ENCODE measurements at regions not wholly inside any gene's neighbourhood (a gene's known extent, or its start where the extent isn't known, plus 50 kb on each side); places are given as distances from the start of the nearest gene placed in this dataset.
"Not testable (repeated sequence)": the region's sequence is repeated elsewhere in the genome, so short reads cannot be mapped to it uniquely, and the experiment has no call there.

DNA sequence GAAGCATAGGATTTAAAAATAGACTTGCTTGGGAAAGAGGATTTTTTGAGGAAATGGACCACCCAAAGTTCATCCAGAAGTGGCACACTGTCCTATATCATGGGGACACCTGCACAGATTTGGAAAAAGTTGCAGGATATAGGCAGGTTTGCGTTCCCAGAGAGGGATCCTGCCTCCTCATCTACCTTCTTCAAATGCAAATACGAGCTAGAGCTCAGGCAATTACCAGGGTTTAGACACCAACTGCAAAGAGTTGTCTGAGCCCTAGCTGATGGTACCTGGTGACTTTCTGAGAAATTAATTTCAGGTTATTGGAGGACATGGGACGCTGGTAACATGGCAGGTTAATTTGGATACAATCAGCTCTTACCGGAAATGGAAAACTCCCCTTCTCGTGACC is 423.7 kb upstream of the MTPN start:
- DNase-seq: no peak

DNA sequence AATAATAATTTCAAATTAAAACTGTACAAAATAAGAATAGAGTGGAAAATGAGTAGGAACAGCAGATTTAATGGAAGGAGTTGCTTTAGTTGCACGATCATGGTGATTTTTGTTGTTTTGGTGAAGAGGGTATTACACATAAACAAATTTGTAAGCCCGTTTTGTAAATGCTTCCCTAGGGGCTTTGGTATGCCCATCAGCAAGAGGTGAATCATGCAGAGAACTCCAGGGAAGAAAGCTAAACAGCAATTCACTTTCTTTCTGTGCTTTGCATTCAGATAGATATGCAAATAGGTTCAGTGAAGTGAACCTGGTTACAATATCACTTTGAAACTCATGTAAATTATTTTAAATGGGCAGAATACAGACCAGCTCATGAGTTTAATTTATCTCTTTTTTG is 422.2 kb upstream of the MTPN start:
- no peak for DNase-seq

DNA sequence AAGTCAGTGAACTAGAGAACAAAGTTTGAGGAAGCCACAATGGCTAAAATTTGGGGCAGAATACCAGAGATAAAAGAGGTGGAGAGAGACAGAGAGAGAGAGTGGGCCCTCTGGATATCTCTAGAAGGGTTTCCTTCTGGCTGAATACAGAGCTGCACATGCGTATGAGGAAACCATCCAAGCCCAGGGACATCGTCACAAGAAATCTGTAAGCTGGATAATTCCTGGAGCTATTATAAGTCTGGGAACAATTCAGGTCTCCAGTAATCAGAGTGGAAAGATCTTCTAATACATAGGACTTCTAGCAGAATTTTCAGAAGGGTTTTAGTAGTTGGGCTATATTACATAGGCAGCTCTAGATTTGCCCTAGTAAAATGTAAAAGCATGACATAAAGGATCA is 415.7 kb upstream of the MTPN start:
- DNase-seq: no peak

DNA sequence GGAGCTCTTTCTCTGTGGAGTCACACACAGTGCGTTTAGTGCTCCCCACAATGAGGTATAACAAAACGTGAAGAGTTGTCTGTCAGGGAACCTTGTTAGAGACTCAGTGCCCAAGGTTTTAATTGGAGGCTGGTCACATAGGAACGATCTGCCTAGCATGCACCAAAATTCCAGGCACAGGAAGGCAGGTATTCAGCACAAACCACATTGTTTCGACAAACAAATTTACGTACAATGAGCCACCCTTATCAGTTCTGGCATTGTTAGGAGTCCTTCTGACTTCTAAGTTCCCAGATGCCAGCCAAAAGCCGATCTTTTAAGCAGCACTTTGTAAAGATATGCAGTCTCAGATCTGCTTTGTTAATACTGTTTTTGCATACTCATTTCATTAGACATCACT is 414.2 kb upstream of the MTPN start:
- no peak for DNase-seq

DNA sequence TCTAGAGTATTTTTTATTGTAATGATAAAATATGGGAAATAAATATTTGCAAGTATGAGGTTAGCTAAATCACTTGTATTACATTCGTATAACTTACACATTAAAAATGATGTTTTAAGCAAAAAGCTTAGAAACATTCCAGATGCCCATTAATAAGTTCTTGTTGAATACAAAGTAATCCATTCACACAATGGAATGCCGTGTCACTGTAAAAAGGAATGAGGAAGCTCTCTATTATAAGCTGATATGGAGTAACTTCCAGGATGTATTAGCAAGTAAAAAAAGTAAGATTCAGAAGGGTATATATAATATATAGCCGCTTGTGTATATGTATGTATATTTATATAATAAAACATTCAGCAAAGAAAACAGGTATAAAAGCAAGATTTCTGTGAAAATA is 412.8 kb upstream of the MTPN start:
- no peak for DNase-seq

DNA sequence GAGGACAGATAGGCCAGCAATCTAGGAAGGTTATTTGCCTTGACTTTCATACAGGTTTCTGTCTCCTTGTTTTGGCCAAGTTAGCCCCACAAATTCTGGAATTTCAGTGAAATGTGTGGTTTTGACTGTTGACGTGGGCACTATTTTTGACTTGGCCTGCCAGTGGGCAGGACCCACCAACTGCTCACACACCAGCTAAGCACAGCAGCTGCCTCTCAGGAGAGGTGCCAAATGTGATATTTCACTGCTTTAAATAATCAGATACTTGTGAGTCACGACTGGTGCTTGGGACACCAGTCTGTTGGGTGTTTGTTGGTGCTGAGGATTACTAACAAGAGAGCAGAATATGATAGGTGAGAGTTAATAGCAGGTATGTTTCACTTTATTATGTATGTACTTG is 409.7 kb upstream of the MTPN start:
- no peak for DNase-seq

DNA sequence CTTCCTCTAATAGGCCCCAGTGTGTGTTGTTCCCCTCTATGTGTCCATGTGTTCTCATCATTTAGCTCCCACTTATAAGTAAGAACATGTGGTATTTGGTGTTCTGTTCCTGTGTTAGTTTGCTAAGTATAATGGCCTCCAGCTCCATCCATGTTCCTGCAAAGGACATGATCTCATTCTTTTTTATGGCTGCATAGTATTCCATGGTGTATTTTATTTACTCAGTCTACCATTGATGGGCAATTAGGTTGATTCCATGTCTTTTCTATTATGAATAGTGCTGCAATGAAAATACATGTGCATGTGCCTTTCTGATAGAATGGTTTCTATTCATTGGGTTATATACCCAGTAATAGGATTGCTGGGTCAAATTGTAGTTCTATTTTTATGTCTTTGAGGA is 394.2 kb upstream of the MTPN start:
- not testable (repeated sequence) for DNase-seq

DNA sequence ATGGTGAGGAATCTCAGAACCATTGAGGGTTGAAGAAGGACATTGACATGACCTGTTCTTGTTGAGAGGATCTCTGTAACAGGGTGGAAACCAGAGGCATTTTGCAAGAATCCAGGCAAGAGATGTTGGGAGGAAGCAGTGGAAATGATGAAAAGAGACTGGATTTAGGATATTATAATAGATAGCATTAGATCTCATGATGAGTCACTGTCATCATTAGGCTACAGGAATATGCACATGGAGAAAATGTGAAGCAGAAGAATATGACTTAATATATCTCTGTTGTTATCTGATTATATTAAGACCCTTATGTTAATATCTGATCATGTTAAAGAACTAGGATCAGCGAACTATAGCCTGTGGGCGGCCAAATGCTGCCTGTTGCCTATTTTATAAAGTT is 393.0 kb upstream of the MTPN start:
- no peak for DNase-seq

DNA sequence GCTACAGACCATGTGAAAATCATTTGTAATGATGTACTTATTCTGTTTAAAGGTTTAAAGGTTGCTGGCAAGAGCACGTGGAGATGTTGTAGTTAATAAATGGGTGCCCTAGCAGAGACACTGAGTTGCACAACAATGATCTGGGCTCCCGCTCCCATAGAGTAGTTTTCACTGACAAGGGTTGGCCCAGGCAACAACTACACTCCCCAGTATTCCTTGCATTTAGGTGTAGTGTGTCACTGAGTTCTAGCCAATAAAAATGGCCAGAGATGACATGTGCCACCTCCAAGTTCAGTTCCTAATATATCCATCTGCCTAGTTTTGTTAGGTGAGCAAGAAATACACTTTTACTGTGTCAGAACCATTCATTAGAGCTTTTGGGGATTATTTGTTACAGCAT is 392.1 kb upstream of the MTPN start:
- no peak for DNase-seq

DNA sequence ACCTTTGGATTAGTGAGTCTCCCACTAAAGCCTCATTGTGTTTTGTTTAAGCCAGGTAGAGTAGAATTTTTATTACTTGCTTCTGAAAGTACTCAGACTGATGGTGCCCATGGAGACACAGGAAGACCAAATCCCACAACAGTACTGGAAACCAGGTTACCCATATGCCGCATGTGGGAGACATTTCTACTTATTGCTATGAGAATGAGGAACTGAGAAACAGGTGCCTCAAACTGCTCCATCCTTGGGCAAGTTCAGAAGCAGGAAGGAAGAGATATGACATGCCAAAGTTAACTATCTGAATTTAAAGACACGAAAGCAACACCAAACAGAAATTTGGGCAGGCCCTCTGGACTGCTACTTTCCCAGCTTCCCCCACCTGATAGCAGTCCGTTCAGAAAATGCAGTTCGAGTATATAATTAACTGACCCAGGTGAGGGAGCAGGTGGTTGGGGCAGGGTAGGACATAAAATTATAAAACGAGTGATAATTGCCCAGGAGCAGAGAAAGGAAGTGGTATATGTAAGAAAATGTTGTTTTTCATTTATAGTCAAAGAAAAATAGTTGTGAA is 382.3 kb upstream of the MTPN start:
- no peak for DNase-seq

DNA sequence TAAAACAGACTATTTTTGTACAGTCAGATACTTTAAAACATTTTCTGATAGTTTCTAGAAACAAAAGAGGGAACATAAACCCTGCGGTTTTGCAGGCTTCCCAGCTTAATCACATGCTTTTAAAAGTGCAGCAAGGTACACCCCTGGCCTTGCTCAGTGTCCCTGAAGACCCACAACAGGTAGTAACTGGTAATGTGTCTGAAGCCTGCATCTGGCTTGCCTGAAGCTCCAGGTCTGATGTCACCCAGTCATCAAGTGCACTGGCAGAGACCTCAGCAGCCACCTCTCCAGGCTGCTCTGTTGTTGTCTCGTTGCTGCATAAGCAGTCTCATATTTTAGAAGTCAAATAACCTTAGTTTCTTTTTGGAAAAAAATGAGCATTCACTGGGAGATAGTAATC is 376.1 kb upstream of the MTPN start:
- no peak for DNase-seq

DNA sequence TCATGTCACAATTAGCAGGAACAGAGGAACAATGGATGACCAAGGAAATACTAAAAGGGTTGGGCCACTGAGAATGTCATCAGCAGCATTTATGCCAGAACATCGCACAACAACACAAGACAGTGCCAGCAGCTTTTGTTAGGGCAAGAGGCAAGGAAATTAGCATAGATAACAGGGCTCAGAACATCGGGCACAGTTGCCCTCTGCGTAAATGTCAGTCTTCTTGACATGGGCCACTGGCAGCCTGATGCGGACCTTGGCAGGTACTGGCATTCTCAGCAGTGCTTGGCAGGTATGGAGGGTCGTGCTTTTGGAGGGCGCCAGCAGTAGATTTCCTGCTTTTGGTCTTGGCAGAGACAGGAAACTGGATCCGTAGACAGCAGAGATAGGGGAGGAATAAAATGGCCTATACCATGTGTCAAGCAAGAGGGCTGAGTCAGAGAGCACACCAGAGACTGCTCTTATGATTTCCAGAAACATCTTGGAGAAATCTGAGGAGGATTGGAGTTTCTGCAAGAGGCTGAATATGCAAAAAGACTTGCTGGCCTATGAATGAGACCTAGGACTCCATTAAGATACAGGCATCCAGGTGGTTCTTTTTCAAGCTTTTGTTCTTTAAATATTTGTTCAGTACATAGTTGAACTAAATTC is 371.5 kb upstream of the MTPN start:
- DNase-seq: no peak

DNA sequence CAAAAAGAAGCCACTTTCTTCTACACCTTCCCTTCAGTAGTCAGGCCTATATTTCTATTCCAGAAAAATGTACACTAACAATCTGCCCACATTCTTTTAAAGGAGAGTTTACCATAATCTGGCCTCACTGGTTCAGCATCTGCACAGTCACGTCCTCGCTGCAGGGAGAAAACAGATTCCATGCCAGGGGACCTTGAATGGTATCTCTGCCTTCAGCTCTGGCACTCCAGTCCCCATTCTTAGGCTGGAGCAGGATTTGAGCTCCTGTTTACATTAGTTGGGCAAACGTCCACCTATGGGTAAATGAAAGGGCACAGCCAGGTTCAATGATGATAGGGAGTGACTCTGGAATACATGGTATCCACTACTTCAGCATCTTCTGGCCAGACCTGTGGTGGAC is 371.0 kb upstream of the MTPN start:
- DNase-seq: no peak

DNA sequence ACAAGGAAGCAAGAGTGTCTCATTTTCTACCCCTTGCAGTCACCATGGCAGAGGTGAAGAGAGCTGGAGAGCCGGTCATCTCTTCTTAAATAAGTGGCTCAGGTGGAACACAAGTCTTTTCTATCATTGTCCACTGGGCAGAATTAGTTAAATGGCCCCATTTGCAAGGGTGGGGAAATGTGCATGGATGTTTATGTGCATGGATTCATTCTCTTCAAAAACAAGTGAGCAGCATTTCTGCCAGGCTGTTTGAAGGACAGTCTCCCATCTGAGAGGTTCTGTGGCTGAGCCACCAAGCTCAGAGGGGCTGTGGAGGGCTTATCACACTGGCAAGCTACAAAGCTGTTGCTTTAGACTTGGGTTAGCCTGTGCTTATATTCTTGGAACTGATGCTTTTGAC is 370.3 kb upstream of the MTPN start:
- DNase-seq: no peak

DNA sequence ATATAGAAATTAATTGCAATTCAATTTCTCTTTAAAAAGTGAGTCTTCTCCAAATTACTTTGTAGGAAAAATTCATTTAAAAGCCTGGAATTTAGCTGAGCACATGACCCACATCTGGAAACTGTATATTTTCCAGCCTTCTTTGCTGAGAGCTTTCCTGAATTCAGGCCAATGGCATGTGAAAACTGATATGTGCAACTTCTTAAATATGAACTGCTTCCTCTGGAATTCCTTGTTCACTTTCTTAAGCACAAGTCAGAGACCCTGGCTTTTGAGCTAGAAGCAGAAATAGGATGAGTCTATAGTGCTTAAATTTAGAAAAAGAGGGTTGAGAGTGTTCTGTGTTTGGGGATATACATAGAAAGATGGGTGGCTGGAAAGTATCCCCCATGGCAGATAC is 365.1 kb upstream of the MTPN start:
- no peak for DNase-seq

DNA sequence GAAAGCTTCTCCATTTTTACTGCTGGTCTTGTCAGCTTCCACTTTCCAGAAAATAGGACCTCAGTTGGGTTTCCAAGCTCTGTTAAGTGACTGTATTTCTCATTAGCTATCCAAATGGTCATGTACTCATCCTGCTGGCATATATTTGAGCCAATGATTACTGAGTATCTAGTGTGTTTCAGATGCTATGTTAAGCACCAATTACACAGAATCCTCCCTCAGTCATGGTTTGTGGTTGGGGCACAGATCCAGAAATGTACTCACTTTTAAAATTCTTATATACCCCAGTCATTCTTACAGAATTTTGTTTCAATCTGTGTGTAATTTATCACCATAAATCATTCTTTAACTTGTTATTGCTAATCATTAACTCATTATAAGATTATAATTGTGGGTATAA is 362.3 kb upstream of the MTPN start:
- DNase-seq: no peak

DNA sequence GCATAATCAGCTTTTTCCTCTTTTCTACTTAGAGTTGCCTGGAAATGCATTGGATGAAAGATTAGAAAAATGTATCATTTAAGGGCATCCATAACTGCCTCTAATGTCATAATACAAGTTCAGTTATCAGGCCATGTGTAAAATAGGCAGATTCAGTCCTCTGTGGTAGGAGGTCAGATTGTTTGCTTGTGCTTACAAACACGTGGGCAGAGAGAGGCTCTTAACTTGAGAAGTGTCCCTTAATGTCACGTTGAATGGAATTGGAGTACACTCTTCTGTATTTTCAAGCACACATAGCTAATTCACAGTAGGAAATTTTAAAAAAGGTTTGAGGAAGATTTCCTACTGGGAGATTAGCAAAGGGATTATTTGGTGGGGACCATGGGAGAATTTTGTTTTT is 359.8 kb upstream of the MTPN start:
- no peak for DNase-seq

DNA sequence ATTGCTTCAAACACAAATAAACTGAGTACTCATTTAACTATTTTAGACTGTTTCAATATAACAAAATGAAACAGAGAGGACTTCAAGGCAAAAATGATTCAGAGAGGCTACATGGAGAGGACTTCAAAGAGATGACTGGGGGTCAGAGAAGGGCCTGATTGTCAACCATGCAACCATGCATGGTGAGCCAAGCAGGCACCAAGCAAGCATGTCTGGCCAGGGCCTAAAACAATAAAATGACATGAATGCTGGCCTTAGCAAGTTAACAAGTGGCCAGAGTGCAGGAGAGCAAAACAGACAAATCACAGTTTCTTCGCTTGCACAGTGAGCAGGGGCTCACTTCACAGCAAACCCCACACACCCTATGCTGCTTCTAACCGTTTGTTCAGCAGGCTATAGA is 356.5 kb upstream of the MTPN start:
- DNase-seq: no peak

DNA sequence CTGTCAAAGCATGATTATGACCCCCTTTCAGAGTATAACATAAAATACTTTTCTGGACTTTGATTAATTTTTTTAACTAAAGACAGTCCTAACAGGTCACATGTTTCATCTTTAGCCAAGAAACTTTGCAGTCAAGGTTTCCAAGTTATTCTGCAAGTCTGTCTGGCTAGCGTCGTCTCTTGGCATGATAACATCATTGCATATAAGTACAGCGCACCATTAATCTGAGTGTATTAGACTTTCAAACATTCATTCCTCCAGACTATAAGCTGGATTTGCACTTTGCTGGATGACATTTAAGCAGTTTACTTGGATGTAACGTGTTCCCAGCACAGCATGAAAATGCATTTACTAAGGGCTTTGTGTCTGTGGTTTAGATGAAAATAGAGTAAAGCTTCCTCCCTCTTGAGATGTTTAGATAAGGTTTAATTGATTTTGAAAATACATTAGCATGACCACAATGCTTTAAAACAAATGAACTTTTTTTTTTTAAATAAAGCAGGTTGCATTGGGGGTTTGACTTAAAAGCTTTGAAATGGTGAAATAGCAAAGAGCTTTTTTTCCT is 349.0 kb upstream of the MTPN start:
- DNase-seq: no peak

DNA sequence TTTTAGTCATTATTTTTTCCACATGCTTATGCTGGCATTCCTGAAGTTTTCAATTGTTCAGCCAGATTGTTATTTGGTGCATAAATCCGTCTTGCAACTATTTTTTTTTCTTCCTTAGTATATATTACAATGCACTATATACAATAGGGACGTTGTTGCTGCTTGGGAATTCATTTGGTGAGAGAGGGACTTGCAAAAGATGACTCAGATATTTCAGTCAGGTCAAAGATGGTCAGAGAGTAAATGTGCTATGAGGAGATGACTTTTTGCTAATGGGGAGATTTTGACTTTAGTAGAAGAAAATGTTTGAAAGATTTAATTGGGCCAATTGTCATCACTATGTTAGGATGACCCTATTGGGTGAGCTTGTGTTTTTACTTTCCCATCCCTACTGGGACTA is 348.4 kb upstream of the MTPN start:
- no peak for DNase-seq

DNA sequence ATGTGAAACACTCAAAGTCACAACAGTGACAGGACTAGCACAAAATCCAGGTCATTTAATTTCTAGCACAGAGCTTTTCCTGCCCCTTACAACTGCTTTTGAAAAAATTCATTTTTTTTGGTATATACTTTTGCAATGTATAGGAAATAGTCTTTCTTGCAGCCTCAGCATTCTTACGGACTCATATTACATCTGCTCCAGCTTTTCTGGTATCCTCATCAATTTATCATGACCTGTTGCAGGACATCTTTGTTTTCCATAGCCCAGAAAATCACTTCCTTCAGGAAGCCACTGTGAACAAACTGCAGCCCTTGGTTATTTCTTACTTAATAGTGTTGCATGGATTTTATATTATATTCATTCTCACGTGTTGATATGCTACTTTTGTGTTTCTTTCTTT is 347.9 kb upstream of the MTPN start:
- DNase-seq: no peak

DNA sequence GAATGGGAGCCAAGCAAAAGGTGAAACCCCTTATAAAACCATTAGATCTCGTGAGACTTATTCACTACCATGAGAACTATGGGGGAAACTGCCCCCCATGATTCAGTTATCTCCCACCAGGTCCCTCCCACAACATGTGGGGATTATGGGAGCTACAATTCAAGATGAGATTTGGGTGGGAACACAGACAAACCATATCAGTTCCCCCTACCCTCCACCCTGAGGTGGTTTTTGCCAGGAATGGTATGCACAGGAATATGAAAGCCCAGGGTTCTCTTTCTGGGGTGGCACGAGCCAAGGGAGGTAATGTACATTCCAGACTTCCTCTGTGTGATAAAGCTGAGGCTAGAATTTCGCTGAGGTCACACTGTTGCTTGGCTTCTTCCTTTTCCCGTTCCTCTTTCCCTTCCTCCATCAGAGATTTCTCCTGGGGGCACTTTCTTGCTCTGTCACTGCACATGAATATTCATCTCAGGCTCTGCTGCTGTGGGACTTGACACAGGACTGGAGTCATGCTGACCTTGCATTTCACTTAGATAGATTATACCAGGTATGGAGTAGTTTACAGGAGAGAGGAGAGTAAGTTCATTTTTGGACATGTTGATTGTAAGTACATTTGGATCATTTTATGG is 347.0 kb upstream of the MTPN start:
- DNase-seq: no peak

DNA sequence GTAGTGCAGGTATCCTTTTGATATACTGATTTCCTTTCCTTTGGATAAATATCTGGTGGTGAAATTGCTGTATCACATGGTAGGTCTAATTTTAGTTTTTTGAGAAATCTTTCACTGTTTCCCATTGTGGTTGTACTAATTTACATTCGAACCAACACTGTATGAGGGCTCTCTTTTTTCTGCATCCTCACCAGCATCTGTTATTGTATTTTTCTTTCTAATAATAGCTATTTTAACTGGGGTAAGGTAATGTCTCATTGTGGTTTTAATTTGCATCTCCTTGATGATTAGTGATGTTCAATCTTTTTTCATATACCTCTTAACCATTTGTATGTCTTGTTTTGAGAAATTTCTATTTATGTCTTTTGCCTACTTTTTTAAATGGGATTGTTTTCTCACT is 335.4 kb upstream of the MTPN start:
- DNase-seq: no peak

DNA sequence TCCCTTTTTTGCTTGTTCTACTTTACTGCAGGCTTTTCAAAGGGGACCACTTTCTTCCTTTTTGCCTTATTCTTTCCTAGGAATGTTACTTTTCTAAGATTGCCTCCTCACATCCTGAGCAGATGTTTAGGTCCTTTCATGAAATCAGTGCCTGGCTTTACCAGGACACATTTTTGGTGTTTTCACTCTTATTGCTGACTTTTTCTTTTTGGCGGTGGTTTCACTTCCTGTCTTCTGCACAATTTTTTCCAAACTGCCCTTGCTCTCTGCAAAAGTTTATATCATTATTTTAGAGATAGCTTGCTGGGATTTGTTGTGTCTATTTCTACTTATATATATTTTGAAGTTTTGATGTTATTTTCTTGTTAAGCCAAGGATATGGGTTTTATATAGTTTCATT is 332.2 kb upstream of the MTPN start:
- no peak for DNase-seq

DNA sequence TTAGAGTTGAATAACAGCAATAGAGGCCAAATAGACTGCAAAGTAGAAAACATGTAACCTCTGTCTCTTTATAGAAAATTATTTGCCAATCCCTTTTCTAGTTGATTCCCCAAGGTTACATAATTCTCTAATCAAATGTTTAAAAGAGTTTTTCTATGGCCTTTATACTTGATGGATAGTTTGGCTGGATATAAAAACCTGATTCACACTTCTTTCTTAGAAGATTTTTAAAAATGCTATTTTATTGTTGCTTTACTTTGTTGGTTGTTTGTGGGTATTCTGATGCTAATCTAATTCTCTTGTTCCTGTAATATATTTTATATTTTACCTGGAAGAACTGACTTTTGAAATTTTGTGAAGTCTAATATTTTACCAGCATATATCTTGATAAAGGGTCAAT is 331.1 kb upstream of the MTPN start:
- no peak for DNase-seq
